ENCODE measurements at regions not wholly inside any gene's neighbourhood (a gene's known extent, or its start where the extent isn't known, plus 50 kb on each side); places are given as distances from the start of the nearest gene placed in this dataset.

GRCh38 chr11:134731213-134731961 is 319.3 kb upstream of the B3GAT1 start:
- H3K4me3 ChIP-seq (ENCODE audit: low read depth, low read length), result no peak overlapping the region
- no peak for DNase-seq (ENCODE audit: low read depth)
- TF ChIP-seq POLR2A (IDR thresholded peaks at IDR 0.05; ENCODE audit: extremely low read depth, insufficient read length) (no peak), MYC (IDR thresholded peaks at IDR 0.05; ENCODE audit: low read depth, low read length) (no peak), CTCF (IDR thresholded peaks at IDR 0.05; ENCODE audit: low read depth, low read length) (no peak), MAX (IDR thresholded peaks at IDR 0.05; ENCODE audit: low read depth, low read length) (no peak)

DNA sequence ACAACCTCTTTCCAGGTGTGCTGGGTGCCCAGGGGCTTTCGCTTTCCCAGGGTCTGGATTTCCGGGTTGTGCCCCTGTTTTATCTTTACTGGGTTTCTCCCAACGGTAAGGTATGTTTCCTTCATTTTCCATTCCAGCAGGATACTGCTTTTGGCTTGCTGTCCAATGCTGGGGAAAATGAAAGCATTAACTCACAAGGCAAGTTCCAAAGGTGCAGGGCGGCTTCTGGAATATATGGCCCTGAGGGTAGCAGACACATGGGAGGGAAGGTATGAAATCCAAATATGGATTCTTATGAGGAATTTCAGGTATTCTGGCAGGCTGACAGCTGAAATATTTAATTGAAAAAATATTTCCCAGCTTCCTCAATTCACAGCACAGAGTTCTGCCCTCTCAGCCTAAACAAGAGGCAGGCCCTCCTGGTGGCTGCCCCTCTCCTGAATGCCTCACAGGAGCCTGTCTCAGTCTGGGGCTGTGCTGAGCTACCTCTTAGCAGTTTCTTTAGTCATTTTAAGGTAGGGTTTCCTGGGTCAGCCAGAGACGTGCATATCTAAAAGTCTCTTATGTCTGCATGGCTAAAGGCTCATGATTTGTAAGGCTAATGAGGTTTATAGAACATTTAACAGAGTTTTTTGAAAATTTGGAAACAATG is 318.6 kb upstream of the B3GAT1 start:
- no peak for TF ChIP-seq CTCF (IDR thresholded peaks at IDR 0.05; ENCODE audit: low read depth, low read length)
- no peak for TF ChIP-seq MAX (IDR thresholded peaks at IDR 0.05; ENCODE audit: low read depth, low read length)
- TF ChIP-seq MYC (IDR thresholded peaks at IDR 0.05; ENCODE audit: low read depth, low read length), result no peak
- no peak for TF ChIP-seq POLR2A (IDR thresholded peaks at IDR 0.05; ENCODE audit: extremely low read depth, insufficient read length)
- no peak overlapping the region for H3K4me3 ChIP-seq (ENCODE audit: low read depth, low read length)
- DNase-seq (ENCODE audit: low read depth), result no peak

- TF ChIP-seq MAX (IDR thresholded peaks at IDR 0.05; ENCODE audit: low read depth, low read length) (no peak), CTCF (IDR thresholded peaks at IDR 0.05; ENCODE audit: low read depth, low read length) (no peak), POLR2A (IDR thresholded peaks at IDR 0.05; ENCODE audit: extremely low read depth, insufficient read length) (no peak), MYC (IDR thresholded peaks at IDR 0.05; ENCODE audit: low read depth, low read length) (no peak)
- no peak for DNase-seq (ENCODE audit: low read depth)
- H3K4me3 ChIP-seq (ENCODE audit: low read depth, low read length), result no peak overlapping the region
Measured at GRCh38 chr11:134730101-134730500, 318.1 kb upstream of the B3GAT1 start.

- no peak overlapping the region for H3K4me3 ChIP-seq (ENCODE audit: low read depth, low read length)
- TF ChIP-seq MAX (IDR thresholded peaks at IDR 0.05; ENCODE audit: low read depth, low read length) (no peak), POLR2A (IDR thresholded peaks at IDR 0.05; ENCODE audit: extremely low read depth, insufficient read length) (no peak), CTCF (IDR thresholded peaks at IDR 0.05; ENCODE audit: low read depth, low read length) (no peak), MYC (IDR thresholded peaks at IDR 0.05; ENCODE audit: low read depth, low read length) (no peak)
- no peak for DNase-seq (ENCODE audit: low read depth)
Measured at GRCh38 chr11:134728186-134728585, 316.1 kb upstream of the B3GAT1 start.

GRCh38 chr11:134727636-134728035 is 315.6 kb upstream of the B3GAT1 start:
- no peak for DNase-seq (ENCODE audit: low read depth)
- TF ChIP-seq MAX (IDR thresholded peaks at IDR 0.05; ENCODE audit: low read depth, low read length) (no peak), MYC (IDR thresholded peaks at IDR 0.05; ENCODE audit: low read depth, low read length) (no peak), POLR2A (IDR thresholded peaks at IDR 0.05; ENCODE audit: extremely low read depth, insufficient read length) (no peak), CTCF (IDR thresholded peaks at IDR 0.05; ENCODE audit: low read depth, low read length) (no peak)
- no peak overlapping the region for H3K4me3 ChIP-seq (ENCODE audit: low read depth, low read length)

All from NB4 (cell line).